ENCODE measurements at regions not wholly inside any gene's neighbourhood (a gene's known extent, or its start where the extent isn't known, plus 50 kb on each side); places are given as distances from the start of the nearest gene placed in this dataset.
"Not testable (repeated sequence)": the region's sequence is repeated elsewhere in the genome, so short reads cannot be mapped to it uniquely, and the experiment has no call there.

GRCh38 chr2:18046558-18047212 lies 168.2 kb downstream of the KCNS3 start:
- H3K27ac ChIP-seq (ENCODE audit: low read length) = no peak overlapping the region
- H3K27me3 ChIP-seq (replicated peaks in 1 of 2; ENCODE audit: control insufficient read depth in 2 of 2, extremely low read depth in 1 of 2, insufficient read depth in 2 of 2, low read length in 1 of 2) = no peaks in the 10 kb centered on the region
- H3K4me1 Mint-ChIP-seq = no peaks in the 10 kb centered on the region
- H3K4me3 ChIP-seq (ENCODE audit: control insufficient read depth in 1 of 2, extremely low read depth in 1 of 2, low read length in 1 of 2) = no peak overlapping the region
- no peak overlapping the region for H3K4me3 Mint-ChIP-seq
- CTCF ChIA-PET = no interaction called here
- 55% methylated on average over 3 of the region's 3 CpGs for WGBS (ENCODE audit: insufficient coverage)
- no peaks in the 10 kb centered on the region for H3K9me3 ChIP-seq
- ATAC-seq (replicated peaks in 1 of 4) (no peak), DNase-seq (no peak)
- POLR2A ChIA-PET = interaction anchor here in 1 of 2 donors (0.6 kb wide), 1 partner anchor 65 kb away, joined by 3 read pairs; no protein-coding TSS in a partner anchor
- no peaks in the 10 kb centered on the region for H3K9me3 Mint-ChIP-seq
- H3K36me3 Mint-ChIP-seq = no peaks in the 10 kb centered on the region
- H3K4me1 ChIP-seq (ENCODE audit: control insufficient read depth in 1 of 2, extremely low read depth in 1 of 2, insufficient read depth in 2 of 2, low read length in 2 of 2) = no peaks in the 10 kb centered on the region
- peaks cover 3 to 5% of the 10 kb centered on the region in 2 donors for H3K27me3 Mint-ChIP-seq
- no peak overlapping the region for H3K27ac Mint-ChIP-seq
- H3K36me3 ChIP-seq (ENCODE audit: control insufficient read depth in 2 of 2, extremely low read depth in 1 of 2, insufficient read depth in 1 of 2, low read length in 1 of 2) = no peaks in the 10 kb centered on the region

GRCh38 chr2:18046017-18046416 lies 167.6 kb downstream of the KCNS3 start:
- Histone ChIP-seq H3K36me3 (ENCODE audit: control insufficient read depth in 2 of 2, extremely low read depth in 1 of 2, insufficient read depth in 1 of 2, low read length in 1 of 2) (no peaks in the 10 kb centered on the region), H3K4me1 (ENCODE audit: control insufficient read depth in 1 of 2, extremely low read depth in 1 of 2, insufficient read depth in 2 of 2, low read length in 2 of 2) (no peaks in the 10 kb centered on the region), H3K27me3 (replicated peaks in 1 of 2; ENCODE audit: control insufficient read depth in 2 of 2, extremely low read depth in 1 of 2, insufficient read depth in 2 of 2, low read length in 1 of 2) (no peaks in the 10 kb centered on the region), H3K9me3 (no peaks in the 10 kb centered on the region), H3K4me3 (ENCODE audit: control insufficient read depth in 1 of 2, extremely low read depth in 1 of 2, low read length in 1 of 2) (no peak overlapping the region), H3K27ac (ENCODE audit: low read length) (no peak overlapping the region)
- ChIA-PET POLR2A (no interaction called here), CTCF (no interaction called here)
- Mint-ChIP-seq H3K27ac (no peak overlapping the region), H3K27me3 (peaks cover 1 to 6% of the 10 kb centered on the region in 2 donors), H3K4me1 (no peaks in the 10 kb centered on the region), H3K36me3 (no peaks in the 10 kb centered on the region), H3K9me3 (no peaks in the 10 kb centered on the region), H3K4me3 (no peak overlapping the region)
- ATAC-seq (replicated peaks in 1 of 4) (no peak), DNase-seq (no peak)
- WGBS (ENCODE audit: insufficient coverage) = 70% methylated on average over 4 of the region's 4 CpGs

GRCh38 chr2:18045230-18045629 lies 166.8 kb downstream of the KCNS3 start:
- H3K36me3 Mint-ChIP-seq = no peaks in the 10 kb centered on the region
- H3K4me3 Mint-ChIP-seq = no peak overlapping the region
- H3K27me3 Mint-ChIP-seq = peaks cover 0 to 6% of the 10 kb centered on the region in 2 donors
- ChIA-PET POLR2A (no interaction called here), CTCF (no interaction called here)
- no peaks in the 10 kb centered on the region for H3K27me3 ChIP-seq (replicated peaks in 1 of 2; ENCODE audit: control insufficient read depth in 2 of 2, extremely low read depth in 1 of 2, insufficient read depth in 2 of 2, low read length in 1 of 2)
- H3K27ac Mint-ChIP-seq = no peak overlapping the region
- H3K27ac ChIP-seq (ENCODE audit: low read length) = no peak overlapping the region
- H3K36me3 ChIP-seq (ENCODE audit: control insufficient read depth in 2 of 2, extremely low read depth in 1 of 2, insufficient read depth in 1 of 2, low read length in 1 of 2) = no peaks in the 10 kb centered on the region
- no peak overlapping the region for H3K4me3 ChIP-seq (ENCODE audit: control insufficient read depth in 1 of 2, extremely low read depth in 1 of 2, low read length in 1 of 2)
- DNase-seq (no peak), ATAC-seq (replicated peaks in 1 of 4) (no peak)
- no CpG with 5 or more reads among the region's 1 CpG for WGBS (ENCODE audit: insufficient coverage)
- no peaks in the 10 kb centered on the region for H3K4me1 Mint-ChIP-seq
- no peaks in the 10 kb centered on the region for H3K9me3 ChIP-seq
- no peaks in the 10 kb centered on the region for H3K9me3 Mint-ChIP-seq
- H3K4me1 ChIP-seq (ENCODE audit: control insufficient read depth in 1 of 2, extremely low read depth in 1 of 2, insufficient read depth in 2 of 2, low read length in 2 of 2) = no peaks in the 10 kb centered on the region

- H3K4me3 Mint-ChIP-seq; H3K27me3 Mint-ChIP-seq; H3K36me3 Mint-ChIP-seq; H3K27ac Mint-ChIP-seq; H3K4me3 ChIP-seq (ENCODE audit: control insufficient read depth in 1 of 2, extremely low read depth in 1 of 2, low read length in 1 of 2); H3K27ac ChIP-seq (ENCODE audit: low read length); H3K27me3 ChIP-seq (replicated peaks in 1 of 2; ENCODE audit: control insufficient read depth in 2 of 2, extremely low read depth in 1 of 2, insufficient read depth in 2 of 2, low read length in 1 of 2); H3K36me3 ChIP-seq (ENCODE audit: control insufficient read depth in 2 of 2, extremely low read depth in 1 of 2, insufficient read depth in 1 of 2, low read length in 1 of 2); H3K4me1 ChIP-seq (ENCODE audit: control insufficient read depth in 1 of 2, extremely low read depth in 1 of 2, insufficient read depth in 2 of 2, low read length in 2 of 2); CTCF ChIA-PET; H3K4me1 Mint-ChIP-seq; ATAC-seq (replicated peaks in 1 of 4); POLR2A ChIA-PET; H3K9me3 ChIP-seq; DNase-seq: not testable (repeated sequence)
- peaks cover 19 to 26% (median 21%) of the 10 kb centered on the region in 3 donors for H3K9me3 Mint-ChIP-seq
- WGBS (ENCODE audit: insufficient coverage) = 100% methylated on average over 3 of the region's 16 CpGs
Observed at GRCh38 chr2:18017381-18017780, 138.9 kb downstream of the KCNS3 start.

GRCh38 chr2:18009891-18010290 lies 131.4 kb downstream of the KCNS3 start:
- Histone ChIP-seq H3K9me3 (no peaks in the 10 kb centered on the region), H3K4me1 (ENCODE audit: control insufficient read depth in 1 of 2, extremely low read depth in 1 of 2, insufficient read depth in 2 of 2, low read length in 2 of 2) (no peaks in the 10 kb centered on the region), H3K27ac (ENCODE audit: low read length) (no peak overlapping the region), H3K27me3 (replicated peaks in 1 of 2; ENCODE audit: control insufficient read depth in 2 of 2, extremely low read depth in 1 of 2, insufficient read depth in 2 of 2, low read length in 1 of 2) (no peaks in the 10 kb centered on the region), H3K36me3 (ENCODE audit: control insufficient read depth in 2 of 2, extremely low read depth in 1 of 2, insufficient read depth in 1 of 2, low read length in 1 of 2) (no peaks in the 10 kb centered on the region), H3K4me3 (ENCODE audit: control insufficient read depth in 1 of 2, extremely low read depth in 1 of 2, low read length in 1 of 2) (no peak overlapping the region)
- ChIA-PET CTCF (no interaction called here), POLR2A (no interaction called here)
- no peaks in the 10 kb centered on the region for H3K36me3 Mint-ChIP-seq
- 80% methylated on average over 3 of the region's 3 CpGs for WGBS (ENCODE audit: insufficient coverage)
- no peak for ATAC-seq (replicated peaks in 1 of 4)
- no peak overlapping the region for H3K27ac Mint-ChIP-seq
- no peak for DNase-seq
- H3K4me3 Mint-ChIP-seq = no peak overlapping the region
- H3K4me1 Mint-ChIP-seq = no peaks in the 10 kb centered on the region
- peaks cover 0 to 11% of the 10 kb centered on the region in 2 donors for H3K27me3 Mint-ChIP-seq
- peaks cover 0 to 23% (median 7%) of the 10 kb centered on the region in 3 donors for H3K9me3 Mint-ChIP-seq

GRCh38 chr2:18005411-18005810 lies 126.9 kb downstream of the KCNS3 start:
- WGBS (ENCODE audit: insufficient coverage) = no CpG with 5 or more reads among the region's 1 CpG
- Mint-ChIP-seq H3K27ac (no peak overlapping the region), H3K4me3 (no peak overlapping the region), H3K27me3 (peaks cover 0 to 11% of the 10 kb centered on the region in 2 donors), H3K4me1 (no peaks in the 10 kb centered on the region), H3K36me3 (no peaks in the 10 kb centered on the region), H3K9me3 (peaks cover 0 to 16% (median 7%) of the 10 kb centered on the region in 3 donors)
- DNase-seq = no peak
- Histone ChIP-seq H3K4me3 (ENCODE audit: control insufficient read depth in 1 of 2, extremely low read depth in 1 of 2, low read length in 1 of 2) (no peak overlapping the region), H3K27ac (ENCODE audit: low read length) (no peak overlapping the region), H3K27me3 (replicated peaks in 1 of 2; ENCODE audit: control insufficient read depth in 2 of 2, extremely low read depth in 1 of 2, insufficient read depth in 2 of 2, low read length in 1 of 2) (no peaks in the 10 kb centered on the region), H3K36me3 (ENCODE audit: control insufficient read depth in 2 of 2, extremely low read depth in 1 of 2, insufficient read depth in 1 of 2, low read length in 1 of 2) (no peaks in the 10 kb centered on the region), H3K9me3 (no peaks in the 10 kb centered on the region), H3K4me1 (ENCODE audit: control insufficient read depth in 1 of 2, extremely low read depth in 1 of 2, insufficient read depth in 2 of 2, low read length in 2 of 2) (no peaks in the 10 kb centered on the region)
- ATAC-seq (replicated peaks in 1 of 4) = no peak
- CTCF ChIA-PET = no interaction called here
- POLR2A ChIA-PET = no interaction called here

- 86% methylated on average over 1 of the region's 4 CpGs for WGBS (ENCODE audit: insufficient coverage)
- Mint-ChIP-seq H3K27ac (no peak overlapping the region), H3K9me3 (peaks cover 0 to 10% (median 10%) of the 10 kb centered on the region in 3 donors), H3K4me3 (no peak overlapping the region), H3K4me1 (no peaks in the 10 kb centered on the region), H3K27me3 (peaks cover 0 to 1% of the 10 kb centered on the region in 2 donors), H3K36me3 (no peaks in the 10 kb centered on the region)
- no peak overlapping the region for H3K27ac ChIP-seq (ENCODE audit: low read length)
- H3K9me3 ChIP-seq = no peaks in the 10 kb centered on the region
- DNase-seq (no peak), ATAC-seq (replicated peaks in 1 of 4) (no peak)
- ChIA-PET POLR2A (no interaction called here), CTCF (no interaction called here)
- no peaks in the 10 kb centered on the region for H3K4me1 ChIP-seq (ENCODE audit: control insufficient read depth in 1 of 2, extremely low read depth in 1 of 2, insufficient read depth in 2 of 2, low read length in 2 of 2)
- H3K36me3 ChIP-seq (ENCODE audit: control insufficient read depth in 2 of 2, extremely low read depth in 1 of 2, insufficient read depth in 1 of 2, low read length in 1 of 2) = no peaks in the 10 kb centered on the region
- no peaks in the 10 kb centered on the region for H3K27me3 ChIP-seq (replicated peaks in 1 of 2; ENCODE audit: control insufficient read depth in 2 of 2, extremely low read depth in 1 of 2, insufficient read depth in 2 of 2, low read length in 1 of 2)
- no peak overlapping the region for H3K4me3 ChIP-seq (ENCODE audit: control insufficient read depth in 1 of 2, extremely low read depth in 1 of 2, low read length in 1 of 2)
Observed at GRCh38 chr2:18001671-18002070, 123.2 kb downstream of the KCNS3 start.
